CD4-positive, alpha-beta T cell (primary cell): ENCODE measurements at regions not wholly inside any gene's neighbourhood (a gene's known extent, or its start where the extent isn't known, plus 50 kb on each side); places are given as distances from the start of the nearest gene placed in this dataset.

Source experiments
- ATAC-seq: fragments of 200-7000 bp; cut with Tn5 transposase; one replicate; pipeline ENCODE4 v1.10.0; 2022; ENCODE audit warnings: mild to moderate bottlenecking; ENCODE audit not compliant: poor library complexity
- CTCF ChIA-PET: fragments of 350-600 bp; sonication (Branson Sonifier 250); formaldehyde crosslinking; loops from one replicate; lab custom pipeline; 2021; ENCODE audit warnings: antibody characterized with exemption, inconsistent platforms; lab: Charles Lee
- POLR2A ChIA-PET: fragments of 350-600 bp; sonication (Branson Sonifier 250); formaldehyde crosslinking; loops from one replicate; lab custom pipeline; 2021; ENCODE audit warnings: antibody characterized with exemption, inconsistent platforms; lab: Charles Lee
- DNase-seq, 14 experiments: peaks; one replicate each; pipeline ENCODE4 v3.0.0-alpha.2; 2013 to 2020; ENCODE audit warnings: mixed read lengths in 2 of 14
- H3K27ac ChIP-seq, 2 donors: one replicate each; pipeline versions ENCODE4 v1.5.1 to v1.7.0; 2013; ENCODE audit warnings: low read length in 2 of 2, low read depth in 1 of 2, mild to moderate bottlenecking in 1 of 2
- H3K27me3 ChIP-seq, 2 experiments: 1 replicate in 1 of 2; 2 replicates in 1 of 2; pipeline versions ENCODE4 v1.6.1 to v1.7.0; 2013; ENCODE audit warnings: low read length in 2 of 2, control low read depth in 1 of 2, mild to moderate bottlenecking in 1 of 2, moderate library complexity in 1 of 2; ENCODE audit not compliant: insufficient read depth in 2 of 2, control insufficient read depth in 1 of 2
- H3K36me3 ChIP-seq: one replicate; pipeline ENCODE4 v1.6.1; 2013; ENCODE audit warnings: low read length, control low read depth; ENCODE audit not compliant: insufficient read depth
- H3K4me1 ChIP-seq: one replicate; pipeline ENCODE4 v1.6.1; 2013; ENCODE audit warnings: low read length, control low read depth; ENCODE audit not compliant: insufficient read depth
- H3K4me3 ChIP-seq: one replicate; pipeline ENCODE4 v1.5.1; 2013; ENCODE audit warnings: mild to moderate bottlenecking, low read length, moderate library complexity
- H3K9me3 ChIP-seq, 2 experiments: 1 replicate in 1 of 2; 2 replicates in 1 of 2; pipeline versions ENCODE4 v1.6.1 to v1.7.0; 2013; ENCODE audit warnings: low read length in 2 of 2, mild to moderate bottlenecking in 2 of 2, control low read depth in 1 of 2, moderate library complexity in 1 of 2; ENCODE audit not compliant: control insufficient read depth in 1 of 2, insufficient read depth in 1 of 2
- H3K27ac Mint-ChIP-seq: one replicate; pipeline ENCODE4 v1.8.0; 2020; ENCODE audit warnings: mixed read lengths
- H3K27me3 Mint-ChIP-seq: one replicate; pipeline ENCODE4 v1.8.0; 2021; ENCODE audit warnings: mixed read lengths
- H3K36me3 Mint-ChIP-seq: one replicate; pipeline ENCODE4 v1.8.0; 2021; ENCODE audit warnings: low read depth, mixed read lengths
- H3K4me1 Mint-ChIP-seq: one replicate; pipeline ENCODE4 v1.8.0; 2021; ENCODE audit warnings: low read depth, mixed read lengths
- H3K4me3 Mint-ChIP-seq: one replicate; pipeline ENCODE4 v1.8.0; 2020; ENCODE audit warnings: mild to moderate bottlenecking, mixed read lengths
- H3K9me3 Mint-ChIP-seq: one replicate; pipeline ENCODE4 v1.8.0; 2020; ENCODE audit warnings: mixed read lengths
- intact Hi-C, 2 experiments: fragments of 100-400 bp; cut with DNase I in 1 of 2; cut with micrococcal nuclease in 1 of 2; formaldehyde crosslinking; loops; one replicate each; pipeline versions ENCODE4 v1.15.1 to v1.9.0; 2023 to 2025; cut with DNase I, micrococcal nuclease
- TF ChIP-seq, protein P1 (sequence below): fragments of 200-600 bp; IDR thresholded peaks from one replicate; pipeline ENCODE4 v1.8.0; 2022; ENCODE audit warnings: antibody characterized with exemption, mild to moderate bottlenecking

DNA sequence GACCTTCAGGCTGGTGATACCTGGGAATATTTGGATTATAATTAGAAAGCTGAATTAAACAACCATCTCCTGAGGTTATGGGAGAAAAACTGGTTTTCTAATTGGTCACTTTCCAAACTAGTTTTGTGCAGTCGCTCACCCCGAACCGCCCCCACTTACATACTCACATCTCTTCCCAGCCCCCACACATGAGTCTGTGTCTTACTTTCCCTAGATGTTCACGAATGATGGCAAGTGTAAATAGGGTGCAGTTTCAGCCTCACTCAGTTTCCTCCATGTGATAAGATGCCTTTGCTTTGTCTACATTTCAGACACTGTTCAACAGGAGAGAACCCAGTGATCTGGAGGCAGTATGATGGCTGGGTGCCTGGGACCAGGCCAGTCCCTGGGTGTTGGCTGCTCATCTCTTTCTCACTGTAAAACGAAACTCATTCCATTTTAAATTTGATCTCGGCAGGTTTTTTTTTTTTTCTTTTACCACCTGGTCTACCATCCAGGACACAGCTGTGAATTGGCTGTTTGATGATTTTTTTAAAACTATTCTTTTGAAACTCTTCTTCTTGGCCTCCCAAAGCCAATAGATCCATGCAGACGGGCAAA is 164.3 kb upstream of the RAB4A start:
- H3K4me3 ChIP-seq: no peak overlapping the region
- H3K9me3 ChIP-seq: no peaks in the 10 kb centered on the region
- H3K4me1 ChIP-seq: no peaks in the 10 kb centered on the region
- H3K27me3 ChIP-seq: no peaks in the 10 kb centered on the region
- DNase-seq (no peak), ATAC-seq (no peak)
- CTCF ChIA-PET: no interaction called here
- TF ChIP-seq, protein P1, sequence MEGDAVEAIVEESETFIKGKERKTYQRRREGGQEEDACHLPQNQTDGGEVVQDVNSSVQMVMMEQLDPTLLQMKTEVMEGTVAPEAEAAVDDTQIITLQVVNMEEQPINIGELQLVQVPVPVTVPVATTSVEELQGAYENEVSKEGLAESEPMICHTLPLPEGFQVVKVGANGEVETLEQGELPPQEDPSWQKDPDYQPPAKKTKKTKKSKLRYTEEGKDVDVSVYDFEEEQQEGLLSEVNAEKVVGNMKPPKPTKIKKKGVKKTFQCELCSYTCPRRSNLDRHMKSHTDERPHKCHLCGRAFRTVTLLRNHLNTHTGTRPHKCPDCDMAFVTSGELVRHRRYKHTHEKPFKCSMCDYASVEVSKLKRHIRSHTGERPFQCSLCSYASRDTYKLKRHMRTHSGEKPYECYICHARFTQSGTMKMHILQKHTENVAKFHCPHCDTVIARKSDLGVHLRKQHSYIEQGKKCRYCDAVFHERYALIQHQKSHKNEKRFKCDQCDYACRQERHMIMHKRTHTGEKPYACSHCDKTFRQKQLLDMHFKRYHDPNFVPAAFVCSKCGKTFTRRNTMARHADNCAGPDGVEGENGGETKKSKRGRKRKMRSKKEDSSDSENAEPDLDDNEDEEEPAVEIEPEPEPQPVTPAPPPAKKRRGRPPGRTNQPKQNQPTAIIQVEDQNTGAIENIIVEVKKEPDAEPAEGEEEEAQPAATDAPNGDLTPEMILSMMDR: no peak
- H3K27ac Mint-ChIP-seq: no peak overlapping the region
- POLR2A ChIA-PET: no interaction called here
- no peak overlapping the region for H3K4me3 Mint-ChIP-seq
- intact Hi-C loops: no loop called here
- H3K4me1 Mint-ChIP-seq: peaks cover 4% of the 10 kb centered on the region
- H3K9me3 Mint-ChIP-seq: no peaks in the 10 kb centered on the region
- no peaks in the 10 kb centered on the region for H3K27me3 Mint-ChIP-seq
- H3K36me3 ChIP-seq: no peaks in the 10 kb centered on the region
- no peak overlapping the region for H3K27ac ChIP-seq
- no peaks in the 10 kb centered on the region for H3K36me3 Mint-ChIP-seq

DNA sequence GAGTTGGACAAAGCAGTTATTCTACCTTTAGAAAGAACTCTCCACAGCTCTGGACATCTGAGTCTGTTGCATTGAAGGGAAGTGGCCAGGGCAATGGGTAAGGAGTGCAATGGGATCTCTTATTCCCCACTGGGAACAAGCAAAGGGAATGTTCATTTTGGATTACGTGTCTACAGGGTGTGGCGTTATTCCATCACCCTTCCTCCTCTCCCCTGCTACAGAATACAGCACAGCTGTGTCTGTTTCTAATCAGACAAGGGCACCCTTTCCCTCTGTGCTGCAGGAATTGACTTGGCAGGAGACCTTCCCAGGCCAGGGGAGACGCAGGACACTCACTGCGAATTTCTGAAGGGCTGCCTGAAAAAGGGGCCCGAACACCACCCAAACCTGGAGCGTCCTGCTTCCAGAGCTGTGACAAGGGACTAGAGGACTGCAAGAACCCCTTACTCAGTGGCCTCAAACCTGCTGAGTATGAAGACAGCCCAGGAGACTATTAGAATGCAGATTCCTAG is 163.6 kb upstream of the RAB4A start:
- DNase-seq: no peak
- Mint-ChIP-seq H3K4me3 (no peak overlapping the region), H3K9me3 (no peaks in the 10 kb centered on the region), H3K36me3 (no peaks in the 10 kb centered on the region), H3K4me1 (peaks cover 4% of the 10 kb centered on the region), H3K27ac (no peak overlapping the region), H3K27me3 (no peaks in the 10 kb centered on the region)
- Histone ChIP-seq H3K27me3 (no peaks in the 10 kb centered on the region), H3K4me1 (no peaks in the 10 kb centered on the region), H3K9me3 (no peaks in the 10 kb centered on the region), H3K36me3 (no peaks in the 10 kb centered on the region), H3K4me3 (no peak overlapping the region), H3K27ac (no peak overlapping the region)
- intact Hi-C loops: no loop called here
- TF ChIP-seq, protein P1: no peak
- ChIA-PET POLR2A (no interaction called here), CTCF (no interaction called here)
- ATAC-seq: no peak

DNA sequence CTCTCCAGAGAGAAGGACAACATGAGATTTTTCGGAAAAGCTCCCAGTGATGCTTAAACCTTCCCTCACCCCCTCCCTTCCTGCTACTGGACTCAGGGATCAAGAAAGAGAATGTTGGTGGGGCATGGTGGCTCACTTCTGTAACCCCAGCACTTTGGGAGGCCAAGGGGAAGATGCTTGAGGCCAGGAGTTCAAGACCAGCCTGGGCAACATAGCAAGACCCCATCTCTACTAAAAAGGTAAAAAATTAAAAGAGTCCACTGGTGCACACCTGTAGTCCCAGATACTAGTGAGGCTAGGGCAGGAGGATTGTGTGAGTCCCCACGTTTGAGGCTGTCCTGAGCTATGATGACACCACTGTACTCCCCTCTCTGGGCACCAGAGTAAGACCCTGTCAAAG is 162.9 kb upstream of the RAB4A start:
- H3K36me3 ChIP-seq: no peaks in the 10 kb centered on the region
- DNase-seq: no peak
- H3K4me1 ChIP-seq: no peaks in the 10 kb centered on the region
- ChIA-PET POLR2A (no interaction called here), CTCF (interaction anchor here (1.2 kb wide), 1 partner anchor 16 kb away, joined by 3 read pairs; no protein-coding TSS in a partner anchor)
- H3K27ac ChIP-seq: no peak overlapping the region
- peaks cover 4% of the 10 kb centered on the region for H3K4me1 Mint-ChIP-seq
- TF ChIP-seq, protein P1: no peak
- H3K9me3 Mint-ChIP-seq: no peaks in the 10 kb centered on the region
- H3K27me3 ChIP-seq: no peaks in the 10 kb centered on the region
- H3K4me3 Mint-ChIP-seq: no peak overlapping the region
- no peak overlapping the region for H3K4me3 ChIP-seq
- no peak for ATAC-seq
- no peak overlapping the region for H3K27ac Mint-ChIP-seq
- no peaks in the 10 kb centered on the region for H3K27me3 Mint-ChIP-seq
- intact Hi-C loops: no loop called here
- H3K9me3 ChIP-seq: no peaks in the 10 kb centered on the region
- no peaks in the 10 kb centered on the region for H3K36me3 Mint-ChIP-seq
